GM23338 (cell line): ENCODE measurements at regions not wholly inside any gene's neighbourhood (a gene's known extent, or its start where the extent isn't known, plus 50 kb on each side); places are given as distances from the start of the nearest gene placed in this dataset.

Experiments used
- CREB1 ChIP-seq: fragments of 250-450 bp; sonication (Bioruptor Pico); IDR thresholded peaks from 2 replicates; pipeline ENCODE4 v1.5.0; 2020; ENCODE audit warnings: low read depth, mild to moderate bottlenecking, moderate library complexity
- CTCF ChIP-seq, 2 experiments: fragments of 200-600 bp in 1 of 2; sonication (generic) in 1 of 2; conservative IDR thresholded peaks; 2 replicates each; pipeline versions ENCODE4 v1.5.1 to v1.6.1; 2016 to 2017; ENCODE audit warnings: antibody characterized with exemption in 2 of 2, low read depth in 2 of 2, mild to moderate bottlenecking in 2 of 2, moderate library complexity in 1 of 2
- ETS1 ChIP-seq: IDR thresholded peaks from 2 replicates; pipeline ENCODE4 v1.6.1; 2016; ENCODE audit warnings: antibody characterized with exemption
- EZH2 ChIP-seq: fragments of 200-600 bp; sonication (generic); IDR thresholded peaks from one replicate; pipeline ENCODE4 v1.8.0; 2017; ENCODE audit warnings: antibody characterized with exemption, mild to moderate bottlenecking, low read depth; ENCODE audit not compliant: unreplicated experiment
- EZH2phosphoT487 ChIP-seq: fragments of 200-600 bp; sonication (generic); IDR thresholded peaks from one replicate; pipeline ENCODE4 v1.8.1; 2018; ENCODE audit warnings: antibody characterized with exemption; ENCODE audit not compliant: unreplicated experiment
- JUNB ChIP-seq: IDR thresholded peaks from one replicate; pipeline ENCODE4 v1.6.1; 2016; ENCODE audit warnings: antibody characterized with exemption; ENCODE audit not compliant: unreplicated experiment
- NANOG ChIP-seq: IDR thresholded peaks from 2 replicates; pipeline ENCODE4 v1.6.1; 2016; ENCODE audit warnings: antibody characterized with exemption, borderline replicate concordance
- POLR2AphosphoS5 ChIP-seq: IDR thresholded peaks from 2 replicates; pipeline ENCODE4 v1.6.1; 2016; ENCODE audit warnings: antibody characterized with exemption, low read depth
- REST ChIP-seq: IDR thresholded peaks from one replicate; pipeline ENCODE4 v1.6.1; 2018; ENCODE audit warnings: antibody characterized with exemption; ENCODE audit not compliant: unreplicated experiment
- STAT1 ChIP-seq: IDR thresholded peaks from one replicate; pipeline ENCODE4 v1.6.1; 2016; ENCODE audit warnings: antibody characterized with exemption; ENCODE audit not compliant: unreplicated experiment
- ZNF114 ChIP-seq: fragments of 250-450 bp; sonication (Bioruptor Pico); IDR thresholded peaks from 2 replicates; pipeline ENCODE4 v1.5.0; 2020; ENCODE audit warnings: mild to moderate bottlenecking, moderate library complexity
- ZNF331 ChIP-seq: fragments of 250-450 bp; sonication (Bioruptor Pico); IDR thresholded peaks from 2 replicates; pipeline ENCODE4 v1.5.0; 2020; ENCODE audit warnings: low read depth, mild to moderate bottlenecking, moderate library complexity

GRCh38 chr3:139774560-139775302, 97.0 kb upstream of the NMNAT3 start:
- TF ChIP-seq CTCF (conservative IDR thresholded peaks at IDR 0.05; ENCODE audit: low read depth in 2 of 2) (no peak), EZH2phosphoT487 (no peak), EZH2 (no peak), POLR2AphosphoS5 (no peak), REST (no peak), NANOG (no peak), CREB1 (CRISPR knock-in tag) (no peak), ETS1 (no peak), STAT1 (no peak), ZNF114 (CRISPR knock-in tag) (no peak), JUNB (no peak), ZNF331 (CRISPR knock-in tag) (no peak)
